ENCODE measurements at regions not wholly inside any gene's neighbourhood (a gene's known extent, or its start where the extent isn't known, plus 50 kb on each side); places are given as distances from the start of the nearest gene placed in this dataset.

DNA sequence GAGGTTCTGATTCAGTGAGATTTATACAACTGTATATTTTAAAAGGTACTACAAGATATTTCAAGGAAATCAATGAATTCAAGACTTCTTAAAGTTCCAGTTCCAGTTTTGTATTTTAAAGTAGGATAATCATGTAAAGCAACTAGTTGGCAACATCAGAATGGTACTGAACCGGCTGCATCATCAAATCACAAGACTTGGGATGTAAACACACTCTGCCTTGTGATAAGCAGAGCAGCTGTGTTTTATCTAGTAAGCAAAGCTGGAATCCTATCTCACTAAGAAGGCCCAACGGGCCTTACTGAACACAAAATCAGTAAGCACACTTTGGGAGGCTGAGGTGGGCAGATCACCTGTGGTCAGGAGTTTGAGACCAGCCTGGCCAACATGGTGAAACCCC, 327.2 kb upstream of the NREP start:
- TF ChIP-seq, protein P1, sequence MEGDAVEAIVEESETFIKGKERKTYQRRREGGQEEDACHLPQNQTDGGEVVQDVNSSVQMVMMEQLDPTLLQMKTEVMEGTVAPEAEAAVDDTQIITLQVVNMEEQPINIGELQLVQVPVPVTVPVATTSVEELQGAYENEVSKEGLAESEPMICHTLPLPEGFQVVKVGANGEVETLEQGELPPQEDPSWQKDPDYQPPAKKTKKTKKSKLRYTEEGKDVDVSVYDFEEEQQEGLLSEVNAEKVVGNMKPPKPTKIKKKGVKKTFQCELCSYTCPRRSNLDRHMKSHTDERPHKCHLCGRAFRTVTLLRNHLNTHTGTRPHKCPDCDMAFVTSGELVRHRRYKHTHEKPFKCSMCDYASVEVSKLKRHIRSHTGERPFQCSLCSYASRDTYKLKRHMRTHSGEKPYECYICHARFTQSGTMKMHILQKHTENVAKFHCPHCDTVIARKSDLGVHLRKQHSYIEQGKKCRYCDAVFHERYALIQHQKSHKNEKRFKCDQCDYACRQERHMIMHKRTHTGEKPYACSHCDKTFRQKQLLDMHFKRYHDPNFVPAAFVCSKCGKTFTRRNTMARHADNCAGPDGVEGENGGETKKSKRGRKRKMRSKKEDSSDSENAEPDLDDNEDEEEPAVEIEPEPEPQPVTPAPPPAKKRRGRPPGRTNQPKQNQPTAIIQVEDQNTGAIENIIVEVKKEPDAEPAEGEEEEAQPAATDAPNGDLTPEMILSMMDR (IDR thresholded peaks at IDR 0.05), result no peak
- TF ChIP-seq POLR2AphosphoS5 (IDR thresholded peaks at IDR 0.05), result no peak

Data from prostate gland (tissue), 2 donors.